SK-N-SH (cell line): ENCODE measurements at regions not wholly inside any gene's neighbourhood (a gene's known extent, or its start where the extent isn't known, plus 50 kb on each side); places are given as distances from the start of the nearest gene placed in this dataset.
"Not testable (repeated sequence)": the region's sequence is repeated elsewhere in the genome, so short reads cannot be mapped to it uniquely, and the experiment has no call there.

ENCODE experiments used
- CTCF ChIP-seq: fragments of 200-600 bp; sonication (generic); IDR thresholded peaks from 2 replicates; pipeline ENCODE4 v1.6.1; 2017; ENCODE audit warnings: antibody characterized with exemption, mild to moderate bottlenecking, moderate library complexity
- EP300 ChIP-seq, 2 experiments: IDR thresholded peaks; 2 replicates each; pipeline versions ENCODE4 v1.4.0 to v1.6.1; 2012; ENCODE audit warnings: borderline replicate concordance in 1 of 2, low read depth in 1 of 2, low read length in 1 of 2
- NRF1 ChIP-seq: IDR thresholded peaks from 2 replicates; pipeline ENCODE4 v1.6.1; 2012; ENCODE audit warnings: low read depth, mild to moderate bottlenecking, low read length
- PBX3 ChIP-seq: IDR thresholded peaks from 2 replicates; pipeline ENCODE4; 2012
- POLR2AphosphoS5 ChIP-seq: IDR thresholded peaks from 2 replicates; pipeline ENCODE4 v1.6.1; 2012; ENCODE audit warnings: low read depth, low read length
- REST ChIP-seq: IDR thresholded peaks from 2 replicates; pipeline ENCODE4 v1.6.1; 2012; ENCODE audit warnings: mild to moderate bottlenecking, low read depth, low read length, moderate library complexity
- SIN3A ChIP-seq: IDR thresholded peaks from 2 replicates; pipeline ENCODE4 v1.6.1; 2012; ENCODE audit warnings: low read depth, mild to moderate bottlenecking, low read length, moderate library complexity, borderline replicate concordance
- TAF1 ChIP-seq: IDR thresholded peaks from 2 replicates; pipeline ENCODE4 v1.6.1; 2012; ENCODE audit warnings: low read depth, mild to moderate bottlenecking, low read length, moderate library complexity, borderline replicate concordance
- USF1 ChIP-seq: IDR thresholded peaks from 2 replicates; pipeline ENCODE4 v1.4.0; 2012; ENCODE audit warnings: low read depth, borderline replicate concordance

- TF ChIP-seq CTCF; USF1; EP300 (IDR thresholded peaks at IDR 0.05; ENCODE audit: borderline replicate concordance in 1 of 2, low read depth in 1 of 2, low read length in 1 of 2); POLR2AphosphoS5; TAF1; PBX3; NRF1; REST; SIN3A: not testable (repeated sequence)
Measured at GRCh38 chr22:22336333-22336732, 91.7 kb downstream of the VPREB1 start.
